ENCODE measurements at regions not wholly inside any gene's neighbourhood (a gene's known extent, or its start where the extent isn't known, plus 50 kb on each side); places are given as distances from the start of the nearest gene placed in this dataset.

DNA sequence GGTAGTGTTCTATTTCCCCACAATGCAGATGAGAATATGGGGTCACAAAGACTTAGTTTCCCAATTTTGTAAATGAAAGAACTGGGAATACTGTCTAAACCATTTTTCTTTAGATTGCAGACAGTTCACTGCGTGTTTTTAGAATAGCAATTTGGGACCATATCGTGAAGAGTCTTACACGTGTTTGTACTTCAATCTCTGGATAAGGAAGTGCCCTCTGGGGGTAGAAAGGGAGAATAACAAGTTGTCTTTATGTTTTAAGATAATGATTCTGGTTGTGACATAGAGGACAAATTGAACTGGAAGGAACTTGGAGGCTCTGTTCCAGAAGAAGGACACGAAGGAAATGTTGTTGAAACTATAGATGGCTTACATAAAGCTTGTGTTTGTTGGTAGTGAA lies 457.7 kb downstream of the CBLN2 start:
- DNase-seq (ENCODE audit: low spot score) = no peak

DNA sequence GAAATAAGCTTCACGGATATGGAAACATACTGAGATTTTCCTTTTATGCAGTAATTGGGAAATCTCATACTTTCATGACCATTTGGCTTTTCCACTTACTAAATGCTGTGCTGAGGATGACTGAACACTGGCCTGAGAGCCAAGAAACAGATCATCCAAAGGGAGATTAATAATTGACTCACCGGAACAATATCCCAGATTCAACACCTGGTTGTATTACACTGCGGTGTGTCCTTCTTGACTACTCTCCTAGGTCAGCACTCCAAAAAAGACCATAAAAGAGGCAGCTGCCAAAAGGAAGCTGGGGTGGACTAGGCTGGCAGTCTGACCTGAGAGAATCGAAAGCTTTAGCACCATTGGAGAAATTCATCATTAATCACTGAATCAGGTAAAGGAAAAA lies 469.1 kb downstream of the CBLN2 start:
- DNase-seq (ENCODE audit: low spot score) = no peak

- DNase-seq (ENCODE audit: low spot score) = no peak
These were observed 481.1 kb downstream of the CBLN2 start for GRCh38 chr18:72063001-72063400.

GRCh38 chr18:72058851-72059250 lies 485.3 kb downstream of the CBLN2 start:
- no peak for DNase-seq (ENCODE audit: low spot score)

DNA sequence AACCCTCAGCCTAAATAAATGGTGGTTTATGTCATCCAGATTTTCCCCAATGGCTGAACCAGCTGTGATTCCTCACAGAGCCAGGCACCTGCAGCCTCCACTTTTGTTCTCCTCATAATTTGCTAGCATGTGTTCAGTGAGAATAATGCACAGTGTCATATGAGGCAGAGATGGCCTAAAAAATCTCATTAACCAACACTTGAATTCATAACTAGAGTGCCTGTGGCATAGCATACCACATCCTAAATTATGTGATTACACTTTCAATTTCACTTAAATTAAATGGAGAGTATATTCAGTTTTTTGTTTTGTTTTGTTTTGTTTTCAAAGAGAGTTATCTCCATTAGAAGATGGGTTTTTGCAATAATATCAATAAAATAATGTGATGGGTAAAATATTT lies 488.0 kb downstream of the CBLN2 start:
- no peak for DNase-seq (ENCODE audit: low spot score)

DNA sequence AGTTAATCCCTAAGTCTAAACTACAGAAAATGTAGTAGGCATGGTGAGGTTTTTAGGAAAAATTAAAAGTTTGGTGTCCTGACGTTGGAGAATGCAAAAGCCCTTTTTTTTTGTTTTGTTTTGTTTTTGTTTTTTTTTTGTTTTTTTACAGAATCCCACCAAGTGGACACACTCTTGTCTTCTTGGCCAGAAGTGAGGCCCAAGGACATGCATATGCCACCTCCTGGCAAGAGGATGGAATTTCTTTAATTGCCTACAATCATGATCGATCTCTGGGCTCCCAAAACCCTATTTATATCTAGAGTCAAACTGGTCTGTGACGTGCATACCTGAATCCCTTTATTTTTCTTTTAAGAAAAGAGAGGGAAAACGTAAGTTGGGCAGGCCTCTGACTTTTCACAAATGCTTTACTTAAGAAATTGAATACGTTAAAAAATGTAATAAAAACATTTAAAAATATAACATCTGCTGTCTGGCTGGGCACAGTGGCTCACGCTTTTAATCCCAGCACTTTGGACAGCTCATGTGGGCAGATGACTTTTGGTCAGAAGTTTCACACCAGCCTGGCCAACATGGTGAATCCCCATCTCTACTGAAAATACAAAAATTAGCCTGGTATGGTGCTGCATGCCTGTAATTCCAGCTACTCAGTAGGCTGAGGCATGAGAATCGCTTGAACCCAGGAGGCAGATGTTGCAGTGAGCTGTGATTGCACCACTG lies 502.7 kb downstream of the CBLN2 start:
- no peak for DNase-seq (ENCODE audit: low spot score)

- DNase-seq (ENCODE audit: low spot score) = no peak
These were observed 530.7 kb downstream of the CBLN2 start for GRCh38 chr18:72013427-72013850.

DNA sequence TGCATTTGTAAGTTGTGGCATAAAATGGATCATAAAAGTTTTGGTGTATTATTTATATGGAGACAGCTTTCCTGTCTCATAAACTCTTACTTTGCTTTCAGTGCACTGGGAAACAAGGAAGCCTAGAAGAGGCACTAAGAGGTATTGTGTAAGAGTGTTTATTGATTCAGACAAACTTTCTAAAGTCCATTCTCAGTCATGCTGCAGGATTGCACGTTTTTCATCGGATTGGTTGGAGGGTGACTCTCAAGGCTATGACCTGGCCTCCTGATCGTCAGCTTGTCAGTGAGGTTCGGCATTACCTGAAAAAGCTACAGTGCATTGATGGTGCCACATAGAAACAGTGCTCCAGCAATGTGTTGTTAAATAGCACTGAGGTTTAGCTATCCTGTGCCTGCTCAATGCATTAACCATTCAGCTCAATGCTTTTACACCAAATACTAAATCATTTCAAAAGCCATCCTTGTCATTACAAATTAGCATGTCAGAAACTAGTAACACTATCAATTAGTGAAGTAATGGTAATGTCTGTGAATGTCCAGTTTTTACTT lies 545.5 kb downstream of the CBLN2 start:
- DNase-seq (ENCODE audit: low spot score) = no peak

DNA sequence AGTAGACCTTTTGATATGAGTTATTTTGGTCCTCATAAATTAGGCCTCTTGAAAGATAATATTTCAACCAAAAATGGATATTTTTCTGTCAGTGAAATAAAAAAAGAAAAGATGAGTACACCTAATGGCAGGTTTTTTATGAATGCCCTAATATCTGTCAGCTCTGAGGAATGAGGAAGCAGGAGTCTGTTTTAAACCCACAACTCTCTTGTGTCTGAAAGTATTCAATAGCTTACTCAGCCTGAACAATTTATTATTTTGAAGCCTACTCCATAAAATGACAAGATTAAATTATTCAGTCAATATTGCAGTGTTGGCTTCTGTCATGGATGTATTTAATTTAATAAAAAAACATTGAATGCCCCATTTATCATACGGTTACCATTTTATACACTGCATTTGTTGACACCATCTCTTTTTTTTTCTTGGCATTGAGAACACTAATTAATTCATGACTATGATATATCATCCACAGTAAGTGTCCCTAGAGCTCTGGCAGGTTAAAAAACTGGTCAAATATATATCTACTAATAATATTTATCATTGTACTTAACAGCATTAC lies 548.2 kb downstream of the CBLN2 start:
- DNase-seq (ENCODE audit: low spot score) = no peak

- no peak for DNase-seq (ENCODE audit: low spot score)
These were observed 549.9 kb downstream of the CBLN2 start for GRCh38 chr18:71994273-71994672.

DNA sequence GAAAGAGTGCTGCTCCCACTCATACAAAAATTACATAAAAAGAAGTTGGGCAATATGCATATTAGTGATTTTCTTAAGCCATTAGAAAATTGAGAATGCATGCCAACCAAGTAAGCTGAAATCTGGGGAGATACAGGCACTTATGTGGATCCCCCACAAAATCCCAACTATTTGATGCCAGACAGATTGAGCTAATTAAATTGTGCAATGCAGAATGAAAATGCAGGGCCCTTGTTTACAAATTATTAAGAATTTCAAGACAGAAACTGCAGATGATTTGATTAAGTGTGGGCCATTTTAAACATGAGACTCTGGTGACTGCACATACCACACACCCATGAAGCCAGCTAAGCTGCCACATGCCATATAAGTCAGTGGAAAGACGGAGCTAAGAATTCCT lies 554.5 kb downstream of the CBLN2 start:
- no peak for DNase-seq (ENCODE audit: low spot score)

GRCh38 chr18:71986351-71987050 lies 557.6 kb downstream of the CBLN2 start:
- DNase-seq (ENCODE audit: low spot score) = no peak

DNA sequence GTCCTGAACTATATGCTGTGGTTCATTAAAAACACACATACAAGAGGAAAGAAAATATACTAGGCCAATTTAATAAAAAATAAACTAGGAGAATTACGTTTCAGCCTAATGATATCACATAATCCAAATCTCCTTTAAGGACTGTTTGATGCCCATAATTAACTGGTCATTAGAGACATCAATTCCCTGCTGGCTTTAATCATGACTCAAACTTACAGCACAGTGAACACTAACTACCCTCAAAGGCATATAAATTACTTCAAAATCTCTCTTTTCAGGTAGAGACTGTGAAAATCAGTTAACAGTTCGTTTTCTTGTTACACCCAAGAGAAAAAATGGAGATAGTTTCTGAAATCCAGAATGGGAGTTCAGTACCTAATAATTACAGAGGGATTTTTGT lies 567.4 kb downstream of the CBLN2 start:
- DNase-seq (ENCODE audit: low spot score) = no peak

DNA sequence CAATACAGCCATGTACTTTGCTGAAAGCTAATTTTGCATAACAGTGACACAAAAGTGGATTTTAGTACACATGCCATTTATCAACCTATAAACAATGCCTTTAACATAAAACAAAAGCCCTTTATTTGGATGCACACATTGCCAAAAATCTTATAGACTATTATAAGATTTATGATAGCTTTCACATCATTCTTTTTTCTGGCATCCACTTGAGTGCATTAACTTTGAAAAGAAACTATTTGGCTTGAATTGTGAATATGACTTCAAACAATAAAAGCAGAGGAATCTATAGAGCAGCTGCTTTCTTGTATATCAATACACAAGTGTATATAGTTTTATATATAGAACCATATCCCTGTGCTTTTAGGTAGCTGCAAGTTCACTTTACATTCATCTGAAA lies 577.4 kb downstream of the CBLN2 start:
- no peak for DNase-seq (ENCODE audit: low spot score)

GRCh38 chr18:71958605-71959004 lies 585.5 kb downstream of the CBLN2 start:
- no peak for DNase-seq (ENCODE audit: low spot score)

DNA sequence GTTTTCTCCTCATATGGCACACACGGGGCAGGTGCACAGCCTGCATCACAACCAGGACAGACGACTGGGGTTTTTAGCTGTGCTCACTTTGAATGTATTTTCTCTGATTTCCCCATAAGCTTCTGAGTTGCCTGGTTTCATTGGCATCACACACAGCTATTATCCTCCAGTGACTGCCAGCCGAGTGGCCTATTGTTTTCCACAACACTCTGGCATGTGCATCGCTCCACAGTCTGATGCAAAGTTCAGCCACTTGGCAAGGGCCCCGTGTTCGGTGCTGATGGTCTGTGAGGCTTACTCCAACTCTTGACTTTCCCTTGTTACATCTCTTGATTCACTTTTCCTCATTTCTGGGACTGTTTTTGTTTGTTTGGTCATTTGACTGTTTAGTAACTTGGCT lies 593.1 kb downstream of the CBLN2 start:
- DNase-seq (ENCODE audit: low spot score) = no peak

GRCh38 chr18:71942433-71942832 lies 601.7 kb downstream of the CBLN2 start:
- DNase-seq (ENCODE audit: low spot score) = no peak

GRCh38 chr18:71939483-71939882 lies 604.7 kb downstream of the CBLN2 start:
- no peak for DNase-seq (ENCODE audit: low spot score)

- no peak for DNase-seq (ENCODE audit: low spot score)
These were observed 607.4 kb downstream of the CBLN2 start for GRCh38 chr18:71936744-71937143.

- no peak for DNase-seq (ENCODE audit: low spot score)
These were observed 624.9 kb downstream of the CBLN2 start for GRCh38 chr18:71919211-71919610.

- DNase-seq (ENCODE audit: low spot score) = no peak
These were observed 630.5 kb downstream of the CBLN2 start for GRCh38 chr18:71913641-71914040.

- no peak for DNase-seq (ENCODE audit: low spot score)
These were observed 641.7 kb downstream of the CBLN2 start for GRCh38 chr18:71902482-71902881.

Data from CD4-positive, alpha-beta T cell treated with Interleukin-2 at 100 ng/mL for 4 hours (primary cell).